ENCODE measurements at regions not wholly inside any gene's neighbourhood (a gene's known extent, or its start where the extent isn't known, plus 50 kb on each side); places are given as distances from the start of the nearest gene placed in this dataset.

DNA sequence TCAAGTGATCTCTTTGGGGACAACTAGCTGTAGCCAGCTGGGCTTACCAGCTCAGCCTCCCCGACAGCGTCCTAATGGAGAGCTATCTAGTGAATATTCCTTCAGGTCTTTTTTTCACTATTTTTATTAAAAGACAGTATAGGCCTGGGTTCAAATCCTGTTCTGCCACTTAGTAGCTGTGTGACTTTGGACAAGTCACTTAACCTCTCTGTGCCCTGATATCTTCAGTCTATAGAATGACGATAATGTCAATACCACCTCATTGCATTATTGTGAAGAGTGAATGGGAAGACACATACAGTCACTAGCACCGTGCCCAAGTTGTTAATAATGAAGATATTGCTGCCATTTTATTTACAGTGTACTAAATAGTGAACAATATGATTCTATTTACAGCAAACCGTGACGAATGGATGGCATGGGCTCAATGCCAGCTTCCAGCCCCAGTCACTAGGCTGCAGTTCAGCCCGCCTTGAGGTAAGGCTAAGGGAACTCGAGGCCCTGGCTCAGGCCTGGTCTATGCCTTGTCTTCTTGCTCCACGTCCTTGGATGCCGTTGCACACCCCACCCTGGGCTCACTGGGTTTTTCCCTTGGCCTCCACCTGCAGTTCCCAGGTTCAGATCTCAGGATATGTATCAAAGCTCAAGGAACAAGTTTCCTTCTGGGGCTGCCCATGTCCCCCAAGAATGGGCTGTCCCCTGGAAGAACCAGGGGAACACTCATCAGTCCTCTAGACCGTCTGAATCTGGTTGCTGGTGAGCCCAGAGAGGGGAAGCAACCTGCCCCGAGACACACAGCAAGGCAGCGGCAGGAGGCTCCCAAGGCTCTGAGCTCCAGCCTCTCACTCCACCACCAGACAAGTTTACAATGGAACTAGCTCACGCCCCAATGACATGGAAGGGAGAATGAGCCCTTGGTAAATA, 95.4 kb upstream of the TNRC6C start (continued):
- TF ChIP-seq, protein P1, sequence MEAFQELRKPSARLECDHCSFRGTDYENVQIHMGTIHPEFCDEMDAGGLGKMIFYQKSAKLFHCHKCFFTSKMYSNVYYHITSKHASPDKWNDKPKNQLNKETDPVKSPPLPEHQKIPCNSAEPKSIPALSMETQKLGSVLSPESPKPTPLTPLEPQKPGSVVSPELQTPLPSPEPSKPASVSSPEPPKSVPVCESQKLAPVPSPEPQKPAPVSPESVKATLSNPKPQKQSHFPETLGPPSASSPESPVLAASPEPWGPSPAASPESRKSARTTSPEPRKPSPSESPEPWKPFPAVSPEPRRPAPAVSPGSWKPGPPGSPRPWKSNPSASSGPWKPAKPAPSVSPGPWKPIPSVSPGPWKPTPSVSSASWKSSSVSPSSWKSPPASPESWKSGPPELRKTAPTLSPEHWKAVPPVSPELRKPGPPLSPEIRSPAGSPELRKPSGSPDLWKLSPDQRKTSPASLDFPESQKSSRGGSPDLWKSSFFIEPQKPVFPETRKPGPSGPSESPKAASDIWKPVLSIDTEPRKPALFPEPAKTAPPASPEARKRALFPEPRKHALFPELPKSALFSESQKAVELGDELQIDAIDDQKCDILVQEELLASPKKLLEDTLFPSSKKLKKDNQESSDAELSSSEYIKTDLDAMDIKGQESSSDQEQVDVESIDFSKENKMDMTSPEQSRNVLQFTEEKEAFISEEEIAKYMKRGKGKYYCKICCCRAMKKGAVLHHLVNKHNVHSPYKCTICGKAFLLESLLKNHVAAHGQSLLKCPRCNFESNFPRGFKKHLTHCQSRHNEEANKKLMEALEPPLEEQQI (IDR thresholded peaks at IDR 0.05), result no peak
- TF ChIP-seq OTX1 (CRISPR knock-in tag; IDR thresholded peaks at IDR 0.05), result no peak
- TF ChIP-seq ZNF121 (CRISPR knock-in tag; conservative IDR thresholded peaks at IDR 0.05), result no peak
- no peak for TF ChIP-seq NCOA6 (IDR thresholded peaks at IDR 0.05)
- TF ChIP-seq MEIS2 (IDR thresholded peaks at IDR 0.05; ENCODE audit: partially characterized antibody), result no peak
- TF ChIP-seq KLF13 (tag; IDR thresholded peaks at IDR 0.05; ENCODE audit: borderline replicate concordance, low read depth), result no peak
- no peak for TF ChIP-seq SOX6 (IDR thresholded peaks at IDR 0.05)
- TF ChIP-seq, protein P2, sequence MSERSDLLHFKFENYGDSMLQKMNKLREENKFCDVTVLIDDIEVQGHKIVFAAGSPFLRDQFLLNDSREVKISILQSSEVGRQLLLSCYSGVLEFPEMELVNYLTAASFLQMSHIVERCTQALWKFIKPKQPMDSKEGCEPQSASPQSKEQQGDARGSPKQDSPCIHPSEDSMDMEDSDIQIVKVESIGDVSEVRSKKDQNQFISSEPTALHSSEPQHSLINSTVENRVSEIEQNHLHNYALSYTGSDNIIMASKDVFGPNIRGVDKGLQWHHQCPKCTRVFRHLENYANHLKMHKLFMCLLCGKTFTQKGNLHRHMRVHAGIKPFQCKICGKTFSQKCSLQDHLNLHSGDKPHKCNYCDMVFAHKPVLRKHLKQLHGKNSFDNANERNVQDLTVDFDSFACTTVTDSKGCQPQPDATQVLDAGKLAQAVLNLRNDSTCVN (CRISPR knock-in tag; IDR thresholded peaks at IDR 0.05), result no peak
- 0 out of 2 replicates have a peak, but pooled peaks have one; percentile 8 for TF ChIP-seq NFIC (IDR thresholded peaks at IDR 0.05)
- TF ChIP-seq POLR2B (IDR thresholded peaks at IDR 0.05; ENCODE audit: low read depth, partially characterized antibody), result no peak
- TF ChIP-seq SREBF2 (CRISPR knock-in tag; IDR thresholded peaks at IDR 0.05), result no peak
- no peak for TF ChIP-seq ZNF140 (CRISPR knock-in tag; IDR thresholded peaks at IDR 0.05)
- no peak for TF ChIP-seq CREM (IDR thresholded peaks at IDR 0.05; ENCODE audit: low read depth)
- TF ChIP-seq ZNF431 (CRISPR knock-in tag; IDR thresholded peaks at IDR 0.05), result no peak
- TF ChIP-seq, protein P3, sequence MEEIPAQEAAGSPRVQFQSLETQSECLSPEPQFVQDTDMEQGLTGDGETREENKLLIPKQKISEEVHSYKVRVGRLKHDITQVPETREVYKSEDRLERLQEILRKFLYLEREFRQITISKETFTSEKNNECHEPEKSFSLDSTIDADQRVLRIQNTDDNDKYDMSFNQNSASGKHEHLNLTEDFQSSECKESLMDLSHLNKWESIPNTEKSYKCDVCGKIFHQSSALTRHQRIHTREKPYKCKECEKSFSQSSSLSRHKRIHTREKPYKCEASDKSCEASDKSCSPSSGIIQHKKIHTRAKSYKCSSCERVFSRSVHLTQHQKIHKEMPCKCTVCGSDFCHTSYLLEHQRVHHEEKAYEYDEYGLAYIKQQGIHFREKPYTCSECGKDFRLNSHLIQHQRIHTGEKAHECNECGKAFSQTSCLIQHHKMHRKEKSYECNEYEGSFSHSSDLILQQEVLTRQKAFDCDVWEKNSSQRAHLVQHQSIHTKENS (CRISPR knock-in tag; IDR thresholded peaks at IDR 0.05), result no peak
- TF ChIP-seq HDAC3 (IDR thresholded peaks at IDR 0.05; ENCODE audit: borderline replicate concordance, partially characterized antibody), result no peak
- TF ChIP-seq ZC3H11A (IDR thresholded peaks at IDR 0.05; ENCODE audit: low read depth, low read length), result no peak
- TF ChIP-seq, protein P4, sequence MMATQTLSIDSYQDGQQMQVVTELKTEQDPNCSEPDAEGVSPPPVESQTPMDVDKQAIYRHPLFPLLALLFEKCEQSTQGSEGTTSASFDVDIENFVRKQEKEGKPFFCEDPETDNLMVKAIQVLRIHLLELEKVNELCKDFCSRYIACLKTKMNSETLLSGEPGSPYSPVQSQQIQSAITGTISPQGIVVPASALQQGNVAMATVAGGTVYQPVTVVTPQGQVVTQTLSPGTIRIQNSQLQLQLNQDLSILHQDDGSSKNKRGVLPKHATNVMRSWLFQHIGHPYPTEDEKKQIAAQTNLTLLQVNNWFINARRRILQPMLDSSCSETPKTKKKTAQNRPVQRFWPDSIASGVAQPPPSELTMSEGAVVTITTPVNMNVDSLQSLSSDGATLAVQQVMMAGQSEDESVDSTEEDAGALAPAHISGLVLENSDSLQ (IDR thresholded peaks at IDR 0.05), result no peak
- TF ChIP-seq, protein P5, sequence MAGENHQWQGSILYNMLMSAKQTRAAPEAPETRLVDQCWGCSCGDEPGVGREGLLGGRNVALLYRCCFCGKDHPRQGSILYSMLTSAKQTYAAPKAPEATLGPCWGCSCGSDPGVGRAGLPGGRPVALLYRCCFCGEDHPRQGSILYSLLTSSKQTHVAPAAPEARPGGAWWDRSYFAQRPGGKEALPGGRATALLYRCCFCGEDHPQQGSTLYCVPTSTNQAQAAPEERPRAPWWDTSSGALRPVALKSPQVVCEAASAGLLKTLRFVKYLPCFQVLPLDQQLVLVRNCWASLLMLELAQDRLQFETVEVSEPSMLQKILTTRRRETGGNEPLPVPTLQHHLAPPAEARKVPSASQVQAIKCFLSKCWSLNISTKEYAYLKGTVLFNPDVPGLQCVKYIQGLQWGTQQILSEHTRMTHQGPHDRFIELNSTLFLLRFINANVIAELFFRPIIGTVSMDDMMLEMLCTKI (IDR thresholded peaks at IDR 0.05; ENCODE audit: partially characterized antibody), result no peak
- no peak for TF ChIP-seq ZNF57 (CRISPR knock-in tag; IDR thresholded peaks at IDR 0.05)
- TF ChIP-seq BRF1 (IDR thresholded peaks at IDR 0.05; ENCODE audit: borderline replicate concordance, extremely low read depth, insufficient read length), result no peak
- 0 out of 4 replicates have a peak, but pooled peaks of 1 of the 2 experiments have one; percentile 33 for TF ChIP-seq RCOR1 (IDR thresholded peaks at IDR 0.05; ENCODE audit: borderline replicate concordance in 1 of 2, low read depth in 2 of 2, low read length in 2 of 2)
